ENCODE measurements at regions not wholly inside any gene's neighbourhood (a gene's known extent, or its start where the extent isn't known, plus 50 kb on each side); places are given as distances from the start of the nearest gene placed in this dataset.

DNA sequence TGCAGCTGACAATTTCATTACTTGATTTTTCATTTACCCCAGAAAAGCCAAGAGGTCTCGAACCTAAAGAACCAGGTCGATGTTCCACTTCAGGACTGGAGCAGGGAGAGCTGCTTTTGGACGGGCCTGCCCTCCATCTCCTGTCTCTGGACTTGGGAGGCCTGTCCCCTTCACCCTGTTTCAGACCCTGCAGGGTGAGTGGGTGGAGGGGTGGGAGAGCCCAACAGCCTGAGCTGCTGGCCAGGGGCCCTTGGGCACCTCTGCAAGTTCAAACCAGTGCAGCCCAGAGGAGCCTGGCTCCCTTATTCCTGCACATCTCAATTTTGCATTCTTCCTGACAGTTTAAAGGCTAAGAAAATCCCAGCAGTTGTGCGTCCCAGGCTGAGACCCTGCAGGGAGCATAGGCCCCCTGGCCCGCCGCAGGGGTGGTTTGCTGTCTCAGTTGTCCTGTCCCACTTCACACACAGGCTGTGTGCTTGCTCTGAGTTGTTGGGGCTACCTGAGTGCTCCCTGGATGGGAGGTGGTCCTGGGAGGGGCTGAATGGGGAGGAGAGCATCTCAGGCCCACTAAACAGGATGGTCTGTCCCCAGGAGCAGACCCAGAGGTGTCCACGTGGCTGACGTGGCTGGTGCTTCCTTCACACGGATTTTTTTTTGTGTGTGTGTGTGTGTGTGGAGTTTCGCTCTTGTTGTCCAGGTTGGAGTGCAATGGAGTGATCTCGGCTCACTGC, 443.7 kb downstream of the PTPRU start:
- TF ChIP-seq SNAI2 (CRISPR knock-in tag; IDR thresholded peaks at IDR 0.05) = no peak
- no peak for TF ChIP-seq PATZ1 (CRISPR knock-in tag; IDR thresholded peaks at IDR 0.05; ENCODE audit: borderline replicate concordance)
- TF ChIP-seq ZNF70 (CRISPR knock-in tag; IDR thresholded peaks at IDR 0.05) = no peak
- no peak for TF ChIP-seq RARB (CRISPR knock-in tag; IDR thresholded peaks at IDR 0.05)
- no peak for TF ChIP-seq TOX (CRISPR knock-in tag; IDR thresholded peaks at IDR 0.05; ENCODE audit: borderline replicate concordance)
- no peak for TF ChIP-seq GLIS3 (CRISPR knock-in tag; IDR thresholded peaks at IDR 0.05)
- TF ChIP-seq, protein P1, sequence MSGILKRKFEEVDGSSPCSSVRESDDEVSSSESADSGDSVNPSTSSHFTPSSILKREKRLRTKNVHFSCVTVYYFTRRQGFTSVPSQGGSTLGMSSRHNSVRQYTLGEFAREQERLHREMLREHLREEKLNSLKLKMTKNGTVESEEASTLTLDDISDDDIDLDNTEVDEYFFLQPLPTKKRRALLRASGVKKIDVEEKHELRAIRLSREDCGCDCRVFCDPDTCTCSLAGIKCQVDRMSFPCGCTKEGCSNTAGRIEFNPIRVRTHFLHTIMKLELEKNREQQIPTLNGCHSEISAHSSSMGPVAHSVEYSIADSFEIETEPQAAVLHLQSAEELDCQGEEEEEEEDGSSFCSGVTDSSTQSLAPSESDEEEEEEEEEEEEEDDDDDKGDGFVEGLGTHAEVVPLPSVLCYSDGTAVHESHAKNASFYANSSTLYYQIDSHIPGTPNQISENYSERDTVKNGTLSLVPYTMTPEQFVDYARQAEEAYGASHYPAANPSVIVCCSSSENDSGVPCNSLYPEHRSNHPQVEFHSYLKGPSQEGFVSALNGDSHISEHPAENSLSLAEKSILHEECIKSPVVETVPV (CRISPR knock-in tag; IDR thresholded peaks at IDR 0.05) = no peak
- TF ChIP-seq, protein P2, sequence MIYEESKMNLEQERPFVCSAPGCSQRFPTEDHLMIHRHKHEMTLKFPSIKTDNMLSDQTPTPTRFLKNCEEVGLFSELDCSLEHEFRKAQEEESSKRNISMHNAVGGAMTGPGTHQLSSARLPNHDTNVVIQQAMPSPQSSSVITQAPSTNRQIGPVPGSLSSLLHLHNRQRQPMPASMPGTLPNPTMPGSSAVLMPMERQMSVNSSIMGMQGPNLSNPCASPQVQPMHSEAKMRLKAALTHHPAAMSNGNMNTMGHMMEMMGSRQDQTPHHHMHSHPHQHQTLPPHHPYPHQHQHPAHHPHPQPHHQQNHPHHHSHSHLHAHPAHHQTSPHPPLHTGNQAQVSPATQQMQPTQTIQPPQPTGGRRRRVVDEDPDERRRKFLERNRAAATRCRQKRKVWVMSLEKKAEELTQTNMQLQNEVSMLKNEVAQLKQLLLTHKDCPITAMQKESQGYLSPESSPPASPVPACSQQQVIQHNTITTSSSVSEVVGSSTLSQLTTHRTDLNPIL (CRISPR knock-in tag; IDR thresholded peaks at IDR 0.05; ENCODE audit: low read depth) = no peak
- TF ChIP-seq ARNTL (CRISPR knock-in tag; IDR thresholded peaks at IDR 0.05; ENCODE audit: borderline replicate concordance, low read depth) = no peak
- TF ChIP-seq ZFP30 (CRISPR knock-in tag; IDR thresholded peaks at IDR 0.05) = no peak
- no peak for TF ChIP-seq ZC3H10 (CRISPR knock-in tag; IDR thresholded peaks at IDR 0.05)
- no peak for TF ChIP-seq ISL1 (CRISPR knock-in tag; IDR thresholded peaks at IDR 0.05)
- TF ChIP-seq OSR1 (CRISPR knock-in tag; IDR thresholded peaks at IDR 0.05) = no peak
- TF ChIP-seq ZNF565 (CRISPR knock-in tag; conservative IDR thresholded peaks at IDR 0.05; ENCODE audit: low read depth) = no peak
